Trophoblast cell (in vitro differentiated cells and primary cell): ENCODE measurements at regions not wholly inside any gene's neighbourhood (a gene's known extent, or its start where the extent isn't known, plus 50 kb on each side); places are given as distances from the start of the nearest gene placed in this dataset.

Experiments
- DNase-seq, 2 donors: peaks; one replicate each; pipeline ENCODE4 v3.0.0-alpha.2; 2016
- H2AFZ ChIP-seq: 2 replicates; pipeline ENCODE4 v1.6.1; 2013; ENCODE audit warnings: low read length, moderate library complexity, mild to moderate bottlenecking; ENCODE audit not compliant: insufficient read depth, poor library complexity
- H2AK5ac ChIP-seq: 2 replicates; pipeline ENCODE4 v1.6.1; 2013; ENCODE audit warnings: mild to moderate bottlenecking, low read length
- H2BK120ac ChIP-seq: 2 replicates; pipeline ENCODE4 v1.6.1; 2013; ENCODE audit warnings: low read length, mild to moderate bottlenecking, moderate library complexity; ENCODE audit not compliant: insufficient read depth, poor library complexity
- H2BK12ac ChIP-seq: 2 replicates; pipeline ENCODE4 v1.6.1; 2013; ENCODE audit warnings: mild to moderate bottlenecking, low read length, moderate library complexity
- H2BK5ac ChIP-seq: 2 replicates; pipeline ENCODE4 v1.6.1; 2013; ENCODE audit warnings: low read length, low read depth, moderate library complexity, mild to moderate bottlenecking; ENCODE audit not compliant: poor library complexity
- H3K14ac ChIP-seq: 2 replicates; pipeline ENCODE4 v1.6.1; 2013; ENCODE audit warnings: mild to moderate bottlenecking, low read length
- H3K18ac ChIP-seq: 2 replicates; pipeline ENCODE4 v1.6.1; 2013; ENCODE audit warnings: mild to moderate bottlenecking, low read length
- H3K23ac ChIP-seq: 2 replicates; pipeline ENCODE4 v1.6.1; 2013; ENCODE audit warnings: low read length
- H3K27ac ChIP-seq: 2 replicates; pipeline ENCODE4 v1.5.1; 2013; ENCODE audit warnings: low read depth, mild to moderate bottlenecking, inconsistent platforms, low read length, moderate library complexity
- H3K27me3 ChIP-seq: 2 replicates; pipeline ENCODE4 v1.6.1; 2013; ENCODE audit warnings: inconsistent platforms, mild to moderate bottlenecking, low read length, moderate library complexity; ENCODE audit not compliant: insufficient read depth
- H3K36me3 ChIP-seq, 2 experiments: 1 replicate in 1 of 2; 2 replicates in 1 of 2; pipeline ENCODE4 v1.6.1; 2013; ENCODE audit warnings: low read length in 2 of 2, mild to moderate bottlenecking in 2 of 2, moderate library complexity in 1 of 2; ENCODE audit not compliant: insufficient read depth in 2 of 2, control insufficient read depth in 1 of 2
- H3K4ac ChIP-seq: 2 replicates; pipeline ENCODE4 v1.6.1; 2013; ENCODE audit warnings: low read depth, mild to moderate bottlenecking, low read length, moderate library complexity
- H3K4me1 ChIP-seq, 2 experiments: 1 replicate in 1 of 2; 2 replicates in 1 of 2; pipeline ENCODE4 v1.6.1; 2013; ENCODE audit warnings: low read length in 2 of 2, mild to moderate bottlenecking in 2 of 2, moderate library complexity in 1 of 2; ENCODE audit not compliant: insufficient read depth in 2 of 2, control insufficient read depth in 1 of 2
- H3K4me2 ChIP-seq: 2 replicates; pipeline ENCODE4 v1.6.1; 2013; ENCODE audit warnings: inconsistent platforms, mild to moderate bottlenecking, low read length, moderate library complexity
- H3K4me3 ChIP-seq: 2 replicates; pipeline ENCODE4 v1.5.1; 2013; ENCODE audit warnings: mild to moderate bottlenecking, low read depth, low read length, inconsistent platforms
- H3K79me1 ChIP-seq: one replicate; pipeline ENCODE4 v1.6.1; 2013; ENCODE audit warnings: low read length
- H3K79me2 ChIP-seq: 2 replicates; pipeline ENCODE4 v1.6.1; 2013; ENCODE audit warnings: low read length, mild to moderate bottlenecking; ENCODE audit not compliant: control insufficient read depth, insufficient read depth, poor library complexity
- H3K9ac ChIP-seq: 2 replicates; pipeline ENCODE4 v1.6.1; 2013; ENCODE audit warnings: mild to moderate bottlenecking, low read length
- H3K9me3 ChIP-seq: 2 replicates; pipeline ENCODE4 v1.6.1; 2013; ENCODE audit warnings: low read depth, mild to moderate bottlenecking, control low read depth, inconsistent platforms, low read length; ENCODE audit not compliant: insufficient read depth
- H4K12ac ChIP-seq: 2 replicates; pipeline ENCODE4 v1.6.1; 2013; ENCODE audit warnings: low read depth, mild to moderate bottlenecking, low read length, moderate library complexity
- H4K8ac ChIP-seq: 2 replicates; pipeline ENCODE4 v1.6.1; 2013; ENCODE audit warnings: low read depth, mild to moderate bottlenecking, low read length, moderate library complexity
- H4K91ac ChIP-seq: one replicate; pipeline ENCODE4 v1.6.1; 2013; ENCODE audit warnings: low read depth, mild to moderate bottlenecking, low read length, moderate library complexity
- WGBS: extraction: QIAGEN DNeasy Blood & Tissue Kit; methylation state at CpG from one replicate; pipeline ENCODE4 v1.1.7; 2013; ENCODE audit warnings: missing lambda C conversion rate; ENCODE audit not compliant: insufficient read length, insufficient coverage; ENCODE audit errors: extremely low coverage; 5-methylcytosine and 5-hydroxymethylcytosine counted together

- Histone ChIP-seq H2AFZ (no peak overlapping the region), H3K4me3 (no peak overlapping the region), H3K27me3 (no peaks in the 10 kb centered on the region), H3K9ac (no peak overlapping the region), H3K27ac (no peak overlapping the region), H3K36me3 (no peaks in the 10 kb centered on the region), H2BK5ac (no peak overlapping the region), H3K4me1 (peaks cover 2 to 5% of the 10 kb centered on the region in 2 experiments), H3K4me2 (no peak overlapping the region), H2BK120ac (no peak overlapping the region), H3K4ac (no peak overlapping the region), H3K14ac (no peak overlapping the region), H3K23ac (no peak overlapping the region), H4K8ac (no peak overlapping the region), H2BK12ac (no peak overlapping the region), H3K18ac (no peak overlapping the region), H3K79me2 (no peaks in the 10 kb centered on the region), H3K79me1 (no peaks in the 10 kb centered on the region), H4K91ac (no peak overlapping the region), H4K12ac (no peak overlapping the region), H2AK5ac (no peak overlapping the region), H3K9me3 (peaks cover 2% of the 10 kb centered on the region)
- WGBS, result no CpG with 5 or more reads among the region's 8 CpGs
- DNase-seq, result no peak
These were observed 254.3 kb downstream of the BCL11A start for GRCh38 chr2:60299179-60299578.

GRCh38 chr2:60298006-60298696 is 255.3 kb downstream of the BCL11A start:
- no peaks in the 10 kb centered on the region for H3K79me1 ChIP-seq
- no peaks in the 10 kb centered on the region for H3K79me2 ChIP-seq
- H4K91ac ChIP-seq, result no peak overlapping the region
- H3K36me3 ChIP-seq, result no peaks in the 10 kb centered on the region
- no peak overlapping the region for H4K8ac ChIP-seq
- no peak overlapping the region for H2BK120ac ChIP-seq
- H3K4me2 ChIP-seq, result no peak overlapping the region
- H2AFZ ChIP-seq, result no peak overlapping the region
- H2AK5ac ChIP-seq, result no peak overlapping the region
- H2BK5ac ChIP-seq, result no peak overlapping the region
- no peak overlapping the region for H4K12ac ChIP-seq
- no peak overlapping the region for H3K23ac ChIP-seq
- no CpG with 5 or more reads among the region's 20 CpGs for WGBS
- peaks cover 2 to 5% of the 10 kb centered on the region in 2 experiments for H3K4me1 ChIP-seq
- H3K9me3 ChIP-seq, result peaks cover 2% of the 10 kb centered on the region
- H2BK12ac ChIP-seq, result no peak overlapping the region
- no peak overlapping the region for H3K4me3 ChIP-seq
- no peak overlapping the region for H3K27ac ChIP-seq
- no peak for DNase-seq
- no peak overlapping the region for H3K18ac ChIP-seq
- no peak overlapping the region for H3K14ac ChIP-seq
- no peak overlapping the region for H3K9ac ChIP-seq
- H3K27me3 ChIP-seq, result no peaks in the 10 kb centered on the region
- no peak overlapping the region for H3K4ac ChIP-seq

GRCh38 chr2:60297296-60298005 is 256.0 kb downstream of the BCL11A start:
- H3K27me3 ChIP-seq, result no peaks in the 10 kb centered on the region
- H4K8ac ChIP-seq, result no peak overlapping the region
- no peak overlapping the region for H3K4ac ChIP-seq
- no CpG with 5 or more reads among the region's 21 CpGs for WGBS
- H3K4me1 ChIP-seq, result peaks cover 0 to 2% of the 10 kb centered on the region in 2 experiments
- H3K79me2 ChIP-seq, result no peaks in the 10 kb centered on the region
- DNase-seq, result peak; percentile 12 to 49
- H3K4me3 ChIP-seq, result no peak overlapping the region
- H4K12ac ChIP-seq, result no peak overlapping the region
- H2AK5ac ChIP-seq, result no peak overlapping the region
- no peak overlapping the region for H2AFZ ChIP-seq
- peaks cover 2% of the 10 kb centered on the region for H3K9me3 ChIP-seq
- H3K36me3 ChIP-seq, result no peaks in the 10 kb centered on the region
- H3K23ac ChIP-seq, result no peak overlapping the region
- H4K91ac ChIP-seq, result no peak overlapping the region
- no peak overlapping the region for H3K14ac ChIP-seq
- no peak overlapping the region for H2BK120ac ChIP-seq
- H2BK12ac ChIP-seq, result no peak overlapping the region
- no peak overlapping the region for H3K9ac ChIP-seq
- H3K79me1 ChIP-seq, result no peaks in the 10 kb centered on the region
- H3K18ac ChIP-seq, result no peak overlapping the region
- H2BK5ac ChIP-seq, result no peak overlapping the region
- H3K27ac ChIP-seq, result no peak overlapping the region
- H3K4me2 ChIP-seq, result no peak overlapping the region

GRCh38 chr2:60296219-60296955 is 257.1 kb downstream of the BCL11A start:
- H3K23ac ChIP-seq, result no peak overlapping the region
- no peaks in the 10 kb centered on the region for H3K27me3 ChIP-seq
- H3K4me2 ChIP-seq, result no peak overlapping the region
- H3K4ac ChIP-seq, result no peak overlapping the region
- no CpG with 5 or more reads among the region's 8 CpGs for WGBS
- H2AK5ac ChIP-seq, result no peak overlapping the region
- no peak overlapping the region for H4K91ac ChIP-seq
- H3K14ac ChIP-seq, result no peak overlapping the region
- H3K79me1 ChIP-seq, result no peaks in the 10 kb centered on the region
- H3K4me3 ChIP-seq, result no peak overlapping the region
- no peak overlapping the region for H4K12ac ChIP-seq
- H3K9ac ChIP-seq, result no peak overlapping the region
- DNase-seq, result no peak
- no peak overlapping the region for H2AFZ ChIP-seq
- H2BK120ac ChIP-seq, result no peak overlapping the region
- no peaks in the 10 kb centered on the region for H3K79me2 ChIP-seq
- no peaks in the 10 kb centered on the region for H3K36me3 ChIP-seq
- H3K27ac ChIP-seq, result no peak overlapping the region
- H4K8ac ChIP-seq, result no peak overlapping the region
- H3K18ac ChIP-seq, result no peak overlapping the region
- peaks cover 0 to 2% of the 10 kb centered on the region in 2 experiments for H3K4me1 ChIP-seq
- H2BK12ac ChIP-seq, result no peak overlapping the region
- H2BK5ac ChIP-seq, result no peak overlapping the region
- H3K9me3 ChIP-seq, result peaks cover 2% of the 10 kb centered on the region
